BJ (cell line): ENCODE measurements at regions not wholly inside any gene's neighbourhood (a gene's known extent, or its start where the extent isn't known, plus 50 kb on each side); places are given as distances from the start of the nearest gene placed in this dataset.

ENCODE experiments used
- CTCF ChIA-PET: fragments of 350-600 bp; formaldehyde crosslinking; extraction: SDS; loops from one replicate; lab custom pipeline; 2021; ENCODE audit warnings: antibody characterized with exemption, inconsistent platforms; lab: Yijun Ruan, JAX
- POLR2A ChIA-PET: fragments of 300-600 bp; sonication (Branson Sonifier 250); formaldehyde crosslinking; extraction: SDS; loops from one replicate; lab custom pipeline; 2021; ENCODE audit warnings: antibody characterized with exemption; lab: Charles Lee
- DNase-seq: peaks from one replicate; pipeline ENCODE4 v3.0.0-alpha.2; 2011; ENCODE audit warnings: low read depth
- H3K27me3 ChIP-seq: 2 replicates; pipeline ENCODE4 v1.6.0; 2011; ENCODE audit warnings: low read length; ENCODE audit not compliant: control insufficient read depth, insufficient read depth
- H3K36me3 ChIP-seq: 2 replicates; pipeline ENCODE4 v1.5.1; 2011; ENCODE audit warnings: low read length; ENCODE audit not compliant: control insufficient read depth, insufficient read depth
- H3K4me3 ChIP-seq: 2 replicates; pipeline ENCODE4 v1.5.1; 2011; ENCODE audit warnings: low read depth, mild to moderate bottlenecking, control low read depth, low read length
- TF ChIP-seq, protein P1 (sequence below): IDR thresholded peaks from 2 replicates; pipeline ENCODE4 v1.5.1; 2011; ENCODE audit warnings: low read depth, mild to moderate bottlenecking, control low read depth, inconsistent platforms, low read length, moderate library complexity; ENCODE audit not compliant: insufficient read depth

DNA sequence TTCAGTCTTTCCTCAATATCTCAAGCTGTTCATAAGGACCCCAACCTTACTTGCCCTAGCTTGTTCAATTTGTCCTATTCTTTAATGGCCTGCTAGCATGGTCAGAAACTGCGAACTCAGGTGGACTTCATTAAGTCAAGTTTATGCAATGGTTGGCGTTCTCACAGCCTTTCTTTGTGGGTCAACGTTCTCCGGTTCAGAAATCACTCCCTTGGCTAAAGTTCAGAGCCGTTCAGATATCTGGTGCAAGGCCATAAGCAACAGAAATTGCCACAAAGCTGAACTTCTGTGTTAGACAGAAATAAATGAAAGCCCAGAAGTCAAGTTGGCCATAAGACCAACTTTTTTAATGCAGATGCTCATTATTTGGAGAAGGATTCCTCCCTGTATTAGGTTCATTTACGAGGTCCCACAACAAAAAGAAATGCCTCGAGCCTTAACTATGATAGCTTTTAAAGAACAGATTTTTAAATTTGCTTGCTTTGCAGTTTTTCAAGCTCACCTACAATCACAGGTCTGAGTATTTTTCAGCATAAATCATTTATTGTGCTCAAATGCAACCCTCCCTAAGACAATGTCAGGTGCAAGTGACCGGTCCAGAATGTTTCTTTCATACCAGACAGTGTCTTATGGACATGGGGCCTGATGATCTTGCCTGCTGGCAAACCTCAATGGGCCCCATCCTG lies 140.2 kb upstream of the COL11A1 start:
- no peaks in the 10 kb centered on the region for H3K36me3 ChIP-seq
- ChIA-PET CTCF (interaction anchor here (1.0 kb wide), 1 partner anchor 9 kb away, joined by 4 read pairs; no protein-coding TSS in a partner anchor), POLR2A (no interaction called here)
- no peak for DNase-seq
- no peak overlapping the region for H3K4me3 ChIP-seq
- no peaks in the 10 kb centered on the region for H3K27me3 ChIP-seq
- TF ChIP-seq, protein P1, sequence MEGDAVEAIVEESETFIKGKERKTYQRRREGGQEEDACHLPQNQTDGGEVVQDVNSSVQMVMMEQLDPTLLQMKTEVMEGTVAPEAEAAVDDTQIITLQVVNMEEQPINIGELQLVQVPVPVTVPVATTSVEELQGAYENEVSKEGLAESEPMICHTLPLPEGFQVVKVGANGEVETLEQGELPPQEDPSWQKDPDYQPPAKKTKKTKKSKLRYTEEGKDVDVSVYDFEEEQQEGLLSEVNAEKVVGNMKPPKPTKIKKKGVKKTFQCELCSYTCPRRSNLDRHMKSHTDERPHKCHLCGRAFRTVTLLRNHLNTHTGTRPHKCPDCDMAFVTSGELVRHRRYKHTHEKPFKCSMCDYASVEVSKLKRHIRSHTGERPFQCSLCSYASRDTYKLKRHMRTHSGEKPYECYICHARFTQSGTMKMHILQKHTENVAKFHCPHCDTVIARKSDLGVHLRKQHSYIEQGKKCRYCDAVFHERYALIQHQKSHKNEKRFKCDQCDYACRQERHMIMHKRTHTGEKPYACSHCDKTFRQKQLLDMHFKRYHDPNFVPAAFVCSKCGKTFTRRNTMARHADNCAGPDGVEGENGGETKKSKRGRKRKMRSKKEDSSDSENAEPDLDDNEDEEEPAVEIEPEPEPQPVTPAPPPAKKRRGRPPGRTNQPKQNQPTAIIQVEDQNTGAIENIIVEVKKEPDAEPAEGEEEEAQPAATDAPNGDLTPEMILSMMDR = no peak

DNA sequence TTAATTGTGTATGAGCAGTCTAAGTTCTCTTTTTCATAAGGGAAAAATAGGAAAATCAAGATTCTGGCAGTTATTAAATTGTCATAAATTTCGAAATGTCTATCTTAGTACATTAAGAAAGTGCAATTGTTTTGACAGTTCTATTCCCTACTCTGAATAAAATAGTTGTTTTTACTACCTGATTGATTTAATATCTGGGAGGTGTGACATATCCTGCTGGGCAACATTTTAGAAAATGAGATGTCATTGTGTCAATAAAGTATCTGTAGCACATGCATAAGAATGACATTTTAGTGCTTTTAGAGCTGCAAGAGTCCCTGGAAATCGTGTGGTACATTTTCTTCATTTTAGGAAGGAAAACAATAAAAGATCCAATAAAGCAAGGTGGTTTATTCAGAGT lies 139.2 kb upstream of the COL11A1 start:
- Histone ChIP-seq H3K4me3 (no peak overlapping the region), H3K36me3 (no peaks in the 10 kb centered on the region), H3K27me3 (no peaks in the 10 kb centered on the region)
- no peak for DNase-seq
- CTCF ChIA-PET = no interaction called here
- TF ChIP-seq, protein P1 = no peak
- POLR2A ChIA-PET = no interaction called here

DNA sequence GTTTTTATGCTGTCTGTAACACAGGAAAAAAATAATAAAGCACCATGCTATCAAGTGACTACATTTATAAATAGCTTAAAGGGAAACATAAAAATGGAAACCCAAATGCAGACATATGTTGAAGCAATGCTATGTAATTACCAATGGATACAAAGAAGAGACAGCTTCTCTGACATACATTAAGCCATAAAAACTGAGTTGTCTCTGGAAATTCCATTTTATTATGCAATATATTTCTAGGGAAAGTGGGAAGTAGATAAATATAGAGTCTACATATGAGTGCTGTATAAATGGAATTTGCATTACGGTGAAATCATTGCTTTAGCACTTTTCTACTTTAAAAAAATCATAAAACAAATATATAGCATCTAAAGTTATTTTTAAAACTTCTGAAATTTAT lies 135.2 kb upstream of the COL11A1 start:
- H3K4me3 ChIP-seq = no peak overlapping the region
- POLR2A ChIA-PET = no interaction called here
- H3K36me3 ChIP-seq = no peaks in the 10 kb centered on the region
- no peak for DNase-seq
- no peaks in the 10 kb centered on the region for H3K27me3 ChIP-seq
- CTCF ChIA-PET = interaction anchor here (1.1 kb wide), 1 partner anchor 137 kb away, joined by 3 read pairs; no protein-coding TSS in a partner anchor
- TF ChIP-seq, protein P1 = no peak

DNA sequence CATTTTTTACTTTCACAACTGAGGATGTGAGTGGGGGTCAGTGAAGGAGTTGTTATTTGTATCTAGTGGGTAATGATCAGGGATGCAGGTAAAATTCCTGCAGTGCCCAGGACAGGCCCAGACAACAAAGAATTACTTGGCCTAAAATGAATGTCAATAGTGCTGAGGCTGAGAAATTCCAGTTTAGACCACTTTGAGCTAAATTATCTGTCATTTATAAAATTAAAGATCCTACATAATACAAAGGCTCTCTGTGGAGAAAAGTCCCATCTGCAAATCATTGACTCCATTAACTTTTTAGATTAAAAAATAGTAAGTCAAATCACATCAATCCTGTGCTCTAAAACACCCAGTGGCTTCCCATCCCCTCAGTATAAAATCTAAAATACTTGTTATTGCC lies 130.7 kb upstream of the COL11A1 start:
- no peak for DNase-seq
- Histone ChIP-seq H3K27me3 (no peaks in the 10 kb centered on the region), H3K4me3 (no peak overlapping the region), H3K36me3 (no peaks in the 10 kb centered on the region)
- ChIA-PET CTCF (interaction anchor here (1.1 kb wide), 1 partner anchor 10 kb away, joined by 4 read pairs; no protein-coding TSS in a partner anchor), POLR2A (no interaction called here)
- TF ChIP-seq, protein P1 = no peak

DNA sequence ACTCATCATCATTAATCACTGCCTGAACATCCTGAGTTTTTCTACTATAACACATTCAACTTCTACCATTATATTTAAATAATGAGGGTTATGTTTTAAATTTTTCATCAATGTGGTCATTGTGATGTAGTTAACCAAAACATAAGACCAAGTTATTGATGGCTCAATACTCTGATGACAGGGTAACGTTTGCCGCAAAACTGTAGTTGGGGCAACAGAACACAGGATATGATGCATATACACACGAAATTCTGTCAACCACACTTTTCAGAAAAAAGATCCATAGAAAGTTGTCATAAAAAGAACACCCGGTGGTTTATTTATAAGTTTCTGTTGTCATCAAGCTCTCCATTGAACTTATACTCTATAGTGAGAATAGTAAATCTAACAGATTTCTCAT lies 121.7 kb upstream of the COL11A1 start:
- CTCF ChIA-PET = no interaction called here
- Histone ChIP-seq H3K4me3 (no peak overlapping the region), H3K36me3 (no peaks in the 10 kb centered on the region), H3K27me3 (no peaks in the 10 kb centered on the region)
- TF ChIP-seq, protein P1 = no peak
- DNase-seq = no peak
- POLR2A ChIA-PET = no interaction called here
